Psoas muscle (tissue), 7 donors: ENCODE measurements at regions not wholly inside any gene's neighbourhood (a gene's known extent, or its start where the extent isn't known, plus 50 kb on each side); places are given as distances from the start of the nearest gene placed in this dataset.

Source experiments
- ATAC-seq, 4 donors: fragments of 200-7000 bp; cut with Tn5 transposase; one replicate each; pipeline ENCODE4 v1.9.1; 2020; ENCODE audit warnings: moderate library complexity in 3 of 4, mild to moderate bottlenecking in 2 of 4
- DNase-seq, 2 donors: peaks; one replicate each; pipeline ENCODE4 v3.0.0-alpha.2; 2020
- H3K27ac ChIP-seq: fragments of 200-600 bp; one replicate; pipeline ENCODE4 v1.8.0; 2022
- H3K27me3 ChIP-seq, 3 donors: fragments of 200-600 bp in 1 of 3; one replicate each; pipeline versions ENCODE4 v1.6.1 to v1.8.0; 2013 to 2022; ENCODE audit warnings: low read length in 2 of 3, mild to moderate bottlenecking in 2 of 3, moderate library complexity in 1 of 3; ENCODE audit not compliant: insufficient read depth in 3 of 3
- H3K36me3 ChIP-seq, 2 donors: fragments of 200-600 bp in 1 of 2; one replicate each; pipeline versions ENCODE4 v1.6.1 to v1.8.0; 2013 to 2022; ENCODE audit warnings: low read depth in 1 of 2, mild to moderate bottlenecking in 1 of 2, moderate library complexity in 1 of 2; ENCODE audit not compliant: insufficient read depth in 1 of 2
- H3K4me1 ChIP-seq: fragments of 200-600 bp; one replicate; pipeline ENCODE4 v1.8.0; 2022
- H3K4me3 ChIP-seq: fragments of 200-600 bp; one replicate; pipeline ENCODE4 v1.8.0; 2022; ENCODE audit warnings: mild to moderate bottlenecking
- H3K9me3 ChIP-seq: fragments of 200-600 bp; one replicate; pipeline ENCODE4 v1.8.0; 2022
- WGBS, 3 donors: extraction: QIAGEN DNeasy Blood & Tissue Kit; methylation state at CpG; one replicate each; pipeline versions ENCODE4 v1.1.6 to v1.1.7; 2013; 5-methylcytosine and 5-hydroxymethylcytosine counted together
- intact Hi-C, 2 donors: fragments of 100-400 bp; cut with DNase I; formaldehyde crosslinking; loops; one replicate each; pipeline versions ENCODE4 v1.11.0 to v1.14.2; 2022
- TF ChIP-seq, protein P1 (sequence below): fragments of 200-600 bp; IDR thresholded peaks from one replicate; pipeline ENCODE4 v1.8.0; 2022; ENCODE audit warnings: antibody characterized with exemption
- donor health status: healthy with polysubstance abuse.
- donor health status: DM: no; HTN: no; CAD: no; lungs with moderate emphysema.
- donor health status: Bipolar disorder and iron deficiency.
- donor health status: healthy.
- donor health status: DM: yes; HTN: yes; CAD: no.
- donor health status: DM: no; HTN: no; CAD: no.
- donor health status: DM: yes; HTN: yes; CAD: no.

DNA sequence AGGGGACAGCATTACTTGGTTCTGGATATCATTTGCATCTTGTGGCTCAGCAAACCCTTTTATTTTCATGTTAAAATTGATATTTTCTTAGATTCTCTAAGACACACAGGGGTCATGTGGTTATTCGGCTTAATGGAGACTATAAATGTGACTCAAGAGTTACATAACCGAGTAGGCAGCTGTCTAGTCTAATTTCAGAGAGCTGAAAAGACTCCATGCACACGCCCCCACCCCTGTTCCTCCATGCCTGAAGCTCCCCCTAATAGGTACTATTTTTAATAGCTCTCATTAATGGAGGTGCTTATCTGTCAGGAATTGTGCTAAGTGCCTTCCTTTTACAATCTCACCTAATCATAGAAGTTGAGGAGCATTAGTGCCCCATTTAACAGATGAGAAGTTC, 189.2 kb upstream of the ARHGAP20 start:
- Histone ChIP-seq H3K27ac (no peak overlapping the region), H3K4me3 (no peak overlapping the region), H3K9me3 (no peaks in the 10 kb centered on the region), H3K36me3 (no peaks in the 10 kb centered on the region), H3K27me3 (no peaks in the 10 kb centered on the region), H3K4me1 (peaks cover 3% of the 10 kb centered on the region)
- WGBS, 3 donors = 22 to 39% (median 22%) methylated on average over 3 of the region's 3 CpGs
- DNase-seq (no peak), ATAC-seq (peak in 3 of 4 donors; percentile 37 to 64 (median 60))
- TF ChIP-seq, protein P1, sequence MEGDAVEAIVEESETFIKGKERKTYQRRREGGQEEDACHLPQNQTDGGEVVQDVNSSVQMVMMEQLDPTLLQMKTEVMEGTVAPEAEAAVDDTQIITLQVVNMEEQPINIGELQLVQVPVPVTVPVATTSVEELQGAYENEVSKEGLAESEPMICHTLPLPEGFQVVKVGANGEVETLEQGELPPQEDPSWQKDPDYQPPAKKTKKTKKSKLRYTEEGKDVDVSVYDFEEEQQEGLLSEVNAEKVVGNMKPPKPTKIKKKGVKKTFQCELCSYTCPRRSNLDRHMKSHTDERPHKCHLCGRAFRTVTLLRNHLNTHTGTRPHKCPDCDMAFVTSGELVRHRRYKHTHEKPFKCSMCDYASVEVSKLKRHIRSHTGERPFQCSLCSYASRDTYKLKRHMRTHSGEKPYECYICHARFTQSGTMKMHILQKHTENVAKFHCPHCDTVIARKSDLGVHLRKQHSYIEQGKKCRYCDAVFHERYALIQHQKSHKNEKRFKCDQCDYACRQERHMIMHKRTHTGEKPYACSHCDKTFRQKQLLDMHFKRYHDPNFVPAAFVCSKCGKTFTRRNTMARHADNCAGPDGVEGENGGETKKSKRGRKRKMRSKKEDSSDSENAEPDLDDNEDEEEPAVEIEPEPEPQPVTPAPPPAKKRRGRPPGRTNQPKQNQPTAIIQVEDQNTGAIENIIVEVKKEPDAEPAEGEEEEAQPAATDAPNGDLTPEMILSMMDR = no peak
- intact Hi-C loops = no loop called here

DNA sequence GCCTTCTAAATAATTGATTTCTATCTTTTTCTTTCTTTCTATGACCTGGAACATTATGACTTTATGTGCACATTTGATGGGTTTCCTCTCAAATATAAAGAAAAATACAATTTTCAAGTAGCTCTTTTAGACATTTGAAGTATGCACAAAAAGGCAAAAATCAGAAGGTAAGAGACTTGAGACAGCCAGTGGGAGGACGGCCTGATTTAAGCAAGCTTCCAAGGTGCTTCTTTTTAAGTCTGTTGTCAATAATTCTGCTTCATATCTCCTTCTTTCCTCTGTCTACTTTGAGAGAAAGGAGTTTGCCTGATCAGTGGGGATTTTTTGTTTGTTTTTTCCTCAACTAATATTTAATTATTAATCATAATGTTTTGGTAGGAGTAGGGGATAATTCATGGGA, 188.2 kb upstream of the ARHGAP20 start:
- Histone ChIP-seq H3K4me1 (peaks cover 3% of the 10 kb centered on the region), H3K9me3 (no peaks in the 10 kb centered on the region), H3K27ac (no peak overlapping the region), H3K27me3 (no peaks in the 10 kb centered on the region), H3K4me3 (no peak overlapping the region), H3K36me3 (no peaks in the 10 kb centered on the region)
- TF ChIP-seq, protein P1 = no peak
- intact Hi-C loops = no loop called here
- DNase-seq = no peak
- 97 to 99% (median 97%) methylated on average over 1 of the region's 1 CpG for WGBS, 3 donors
- ATAC-seq = no peak

DNA sequence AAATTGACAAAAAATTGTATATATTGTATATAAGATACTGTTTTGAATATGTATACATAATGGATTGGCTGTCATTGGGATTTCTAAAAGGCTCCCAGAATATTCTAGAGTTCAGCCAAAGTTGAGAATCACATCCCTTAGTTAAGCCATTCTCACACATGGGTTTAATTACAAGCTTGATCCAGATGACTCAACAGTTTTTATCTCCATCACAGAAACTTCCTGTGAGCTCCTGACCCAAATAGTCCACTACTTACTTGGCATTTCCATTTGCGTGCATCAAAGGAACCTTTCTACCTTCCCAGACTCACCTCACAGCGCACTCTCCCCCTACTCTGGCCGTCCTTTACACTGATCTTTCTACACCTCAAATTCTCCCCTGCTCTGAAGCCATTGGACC, 184.8 kb upstream of the ARHGAP20 start:
- 74 to 88% (median 77%) methylated on average over 3 of the region's 3 CpGs for WGBS, 3 donors
- DNase-seq (no peak), ATAC-seq (peak in 2 of 4 donors; percentile 49 to 61)
- Histone ChIP-seq H3K27ac (no peak overlapping the region), H3K9me3 (no peaks in the 10 kb centered on the region), H3K27me3 (no peaks in the 10 kb centered on the region), H3K36me3 (no peaks in the 10 kb centered on the region), H3K4me3 (no peak overlapping the region), H3K4me1 (no peaks in the 10 kb centered on the region)
- TF ChIP-seq, protein P1 = no peak
- intact Hi-C loops = no loop called here

DNA sequence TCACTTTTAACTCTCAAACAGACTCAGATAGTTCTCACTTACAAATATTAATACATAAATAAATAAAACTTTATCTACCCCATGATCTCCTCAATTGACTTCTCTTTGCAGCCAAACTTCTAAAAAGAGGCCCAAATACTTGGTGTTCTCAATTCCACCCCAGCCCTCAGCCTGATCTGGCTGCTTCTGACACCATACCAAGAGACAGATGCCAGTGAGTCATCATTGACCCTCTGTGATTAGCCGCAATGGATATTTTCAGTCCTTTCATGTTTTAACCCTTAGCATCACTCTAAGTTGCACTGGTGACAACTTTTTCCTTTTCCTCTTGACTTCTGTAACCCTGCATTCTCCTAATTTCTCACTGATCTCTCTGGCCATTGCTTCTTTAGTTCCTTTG, 184.1 kb upstream of the ARHGAP20 start:
- no peak overlapping the region for H3K4me3 ChIP-seq
- TF ChIP-seq, protein P1 = no peak
- no peaks in the 10 kb centered on the region for H3K9me3 ChIP-seq

DNA sequence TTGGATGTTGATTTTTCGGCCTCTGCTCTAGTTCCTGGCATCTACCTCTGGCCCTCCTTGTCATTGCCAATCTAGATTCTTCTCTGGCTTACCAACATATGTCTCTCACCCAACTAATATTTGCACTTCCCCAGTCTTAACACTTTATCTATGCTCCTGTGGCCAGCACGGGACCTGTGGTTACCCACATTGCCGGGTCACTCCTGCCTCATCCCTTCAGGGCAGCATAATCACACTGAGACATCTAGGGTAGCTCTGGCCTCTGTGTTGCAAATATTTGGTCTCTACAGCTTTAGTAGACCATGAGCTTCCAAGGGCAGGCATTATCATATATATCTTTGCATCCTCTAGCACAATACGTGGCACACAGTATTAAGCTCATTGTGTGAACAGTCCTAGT, 182.0 kb upstream of the ARHGAP20 start:
- DNase-seq (no peak), ATAC-seq (no peak)
- no peaks in the 10 kb centered on the region for H3K4me1 ChIP-seq
- no peaks in the 10 kb centered on the region for H3K9me3 ChIP-seq
- H3K4me3 ChIP-seq = no peak overlapping the region
- H3K27ac ChIP-seq = no peak overlapping the region
- 57 to 71% (median 65%) methylated on average over 4 of the region's 4 CpGs for WGBS, 3 donors
- no peaks in the 10 kb centered on the region for H3K36me3 ChIP-seq
- intact Hi-C loops = no loop called here
- TF ChIP-seq, protein P1 = no peak
- no peaks in the 10 kb centered on the region for H3K27me3 ChIP-seq

More for the DNA sequence above, 184.1 kb upstream of the ARHGAP20 start:
- no peaks in the 10 kb centered on the region for H3K27me3 ChIP-seq
- DNase-seq (no peak), ATAC-seq (peak in 1 of 4 donors; percentile 61)
- H3K36me3 ChIP-seq = no peaks in the 10 kb centered on the region
- no peaks in the 10 kb centered on the region for H3K4me1 ChIP-seq
- no peak overlapping the region for H3K27ac ChIP-seq
- 25 to 41% (median 34%) methylated on average over 1 of the region's 1 CpG for WGBS, 3 donors
- intact Hi-C loops = no loop called here
